ENCODE measurements at regions not wholly inside any gene's neighbourhood (a gene's known extent, or its start where the extent isn't known, plus 50 kb on each side); places are given as distances from the start of the nearest gene placed in this dataset.

- ChIA-PET RAD21 (ENCODE audit: low non-redundant PET in 1 of 2, low total read pairs in 2 of 2, uncharacterized antibody in 2 of 2, unreplicated experiment in 2 of 2) (no interaction called here), CTCF (no interaction called here), POLR2A (no interaction called here)
- H3K9me2 ChIP-seq (ENCODE audit: insufficient read depth) = no peaks in the 10 kb centered on the region
- H3K36me3 ChIP-seq (ENCODE audit: control insufficient read depth in 1 of 2, insufficient read depth in 2 of 2, low read length in 2 of 2) = no peaks in the 10 kb centered on the region
- no peaks in the 10 kb centered on the region for H3K27me3 ChIP-seq (ENCODE audit: insufficient read depth, low read length)
- DNase-seq (ENCODE audit: low read depth, low spot score) (no peak), ATAC-seq (no peak)
- H3K27ac ChIP-seq (ENCODE audit: low read depth, low read length) = no peak overlapping the region
- no peak overlapping the region for H3K9ac ChIP-seq (ENCODE audit: low read length)
- TF ChIP-seq CTCF (IDR thresholded peaks at IDR 0.05 in 2 of 3, conservative IDR thresholded peaks at IDR 0.05 in 1 of 3; ENCODE audit: borderline replicate concordance in 1 of 3, insufficient read depth in 1 of 3, low read depth in 2 of 3, low read length in 2 of 3) = no peak
- TF ChIP-seq EZH2phosphoT487 (IDR thresholded peaks at IDR 0.05; ENCODE audit: borderline replicate concordance) = no peak
- no peak for TF ChIP-seq CBX3 (IDR thresholded peaks at IDR 0.05; ENCODE audit: low read depth)
- TF ChIP-seq YY1 (IDR thresholded peaks at IDR 0.05; ENCODE audit: extremely low read depth, insufficient replicate concordance, low read depth, low read length) = no peak
- no peak for TF ChIP-seq ATF3 (IDR thresholded peaks at IDR 0.05)
- TF ChIP-seq REST (IDR thresholded peaks at IDR 0.05; ENCODE audit: low read depth) = no peak
- no peaks in the 10 kb centered on the region for H3K9me3 ChIP-seq (ENCODE audit: control insufficient read depth in 1 of 2, insufficient read depth in 1 of 2, low read depth in 1 of 2, low read length in 2 of 2)
- no TSS peak for BruUV-seq (replicated peaks)
- H3K4me3 ChIP-seq (replicated peaks in 1 of 2; ENCODE audit: low read depth in 1 of 2, low read length in 2 of 2) = no peak overlapping the region
- no peak overlapping the region for H3K4me2 ChIP-seq (ENCODE audit: low read length)
- no peaks in the 10 kb centered on the region for H3K4me1 ChIP-seq (ENCODE audit: control insufficient read depth in 1 of 2, insufficient read depth in 2 of 2, low read length in 2 of 2)
- no peaks in the 10 kb centered on the region for H3K79me2 ChIP-seq (ENCODE audit: insufficient read depth, low read length)
- intact Hi-C loops (cut with micrococcal nuclease) = no loop called here
- H4K20me1 ChIP-seq (ENCODE audit: insufficient read depth) = no peaks in the 10 kb centered on the region
- no peak overlapping the region for H2AFZ ChIP-seq (ENCODE audit: low read depth, low read length, poor library complexity, severe bottlenecking)
Measured at GRCh38 chr10:121385136-121385535, 213.1 kb downstream of the FGFR2 start.
